Activated CD4-positive, alpha-beta T cell treated with anti-CD3 and anti-CD28 coated beads, Interleukin-2, amount 50 U/mL, for 16 hours (primary cell): ENCODE measurements at regions not wholly inside any gene's neighbourhood (a gene's known extent, or its start where the extent isn't known, plus 50 kb on each side); places are given as distances from the start of the nearest gene placed in this dataset.

Source experiments
- DNase-seq: peaks from one replicate; pipeline ENCODE4 v3.0.0-alpha.2; 2020

- no peak for DNase-seq
Observed at GRCh38 chr4:157840034-157840433, 332.8 kb downstream of the GASK1B start.

- no peak for DNase-seq
Observed at GRCh38 chr4:157838366-157838765, 334.5 kb downstream of the GASK1B start.

DNA sequence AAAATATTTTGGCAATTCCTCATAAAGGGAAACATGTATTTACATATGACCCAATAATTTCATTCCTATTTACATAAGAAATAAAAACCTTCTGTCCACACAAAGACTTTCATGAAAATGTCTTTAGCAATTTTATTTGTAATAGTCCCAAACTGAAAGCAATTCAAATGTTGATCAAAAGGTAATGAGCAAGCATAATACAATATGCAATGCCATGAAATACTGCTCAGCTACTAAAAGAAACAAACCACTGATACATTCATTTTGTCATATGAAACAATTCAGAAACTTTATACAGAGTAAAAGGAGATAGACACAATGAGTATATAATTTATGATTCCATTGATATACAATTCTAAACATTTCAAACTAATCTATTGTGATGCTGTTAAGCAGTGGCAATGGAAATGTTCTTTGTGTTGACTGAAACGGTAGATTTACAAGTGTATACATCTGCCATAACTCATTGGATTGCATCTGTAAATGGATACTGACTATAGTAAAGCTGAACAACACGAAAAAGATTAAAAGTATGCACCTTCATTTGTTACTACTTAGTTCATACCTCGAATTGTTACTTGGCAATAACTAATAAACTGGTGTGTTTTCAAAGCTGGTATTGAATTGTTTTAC is 335.6 kb downstream of the GASK1B start:
- no peak for DNase-seq

DNA sequence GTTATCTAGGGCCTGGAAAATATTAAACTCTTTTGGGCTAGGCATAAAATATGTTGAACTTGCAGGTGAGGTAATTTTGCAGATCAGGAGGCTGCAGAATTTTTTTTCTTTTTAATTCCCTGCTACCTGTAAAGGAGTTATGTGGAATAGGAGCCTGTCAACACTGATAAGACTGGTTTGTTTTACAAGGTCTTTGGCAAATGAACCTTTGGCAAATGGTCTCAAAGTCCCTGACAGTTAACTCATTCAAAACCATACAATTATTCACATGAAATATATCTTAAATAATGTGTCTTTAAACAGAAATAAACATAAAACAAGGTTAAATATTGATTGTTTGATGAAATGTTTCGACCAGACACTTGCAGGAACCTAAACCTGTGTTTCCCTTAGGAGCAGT is 340.2 kb downstream of the GASK1B start:
- DNase-seq, result no peak

GRCh38 chr4:157824021-157824420 is 348.8 kb downstream of the GASK1B start:
- no peak for DNase-seq

DNA sequence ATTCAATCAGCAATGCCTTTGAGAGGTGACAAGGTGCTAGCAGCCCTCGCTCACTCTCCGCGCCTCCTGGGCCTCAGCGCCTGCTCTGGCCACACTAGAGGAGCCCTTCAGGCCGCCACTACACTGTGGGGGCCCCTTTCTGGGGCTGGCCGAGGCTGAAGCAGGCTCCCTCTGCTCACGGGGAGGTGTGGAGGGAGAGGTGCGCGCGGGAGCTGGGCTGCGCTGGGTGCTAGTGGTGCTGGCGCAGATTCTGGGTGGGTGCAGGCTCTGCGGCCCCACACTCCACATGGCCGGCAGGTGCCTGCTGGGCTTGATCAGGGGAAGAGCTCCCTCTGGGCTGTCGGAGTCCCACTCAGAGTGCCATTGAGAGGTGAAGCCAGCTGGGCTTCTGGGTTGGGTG is 351.0 kb downstream of the GASK1B start:
- no peak for DNase-seq

- no peak for DNase-seq
Observed at GRCh38 chr4:157819693-157820464, 352.9 kb downstream of the GASK1B start.

DNA sequence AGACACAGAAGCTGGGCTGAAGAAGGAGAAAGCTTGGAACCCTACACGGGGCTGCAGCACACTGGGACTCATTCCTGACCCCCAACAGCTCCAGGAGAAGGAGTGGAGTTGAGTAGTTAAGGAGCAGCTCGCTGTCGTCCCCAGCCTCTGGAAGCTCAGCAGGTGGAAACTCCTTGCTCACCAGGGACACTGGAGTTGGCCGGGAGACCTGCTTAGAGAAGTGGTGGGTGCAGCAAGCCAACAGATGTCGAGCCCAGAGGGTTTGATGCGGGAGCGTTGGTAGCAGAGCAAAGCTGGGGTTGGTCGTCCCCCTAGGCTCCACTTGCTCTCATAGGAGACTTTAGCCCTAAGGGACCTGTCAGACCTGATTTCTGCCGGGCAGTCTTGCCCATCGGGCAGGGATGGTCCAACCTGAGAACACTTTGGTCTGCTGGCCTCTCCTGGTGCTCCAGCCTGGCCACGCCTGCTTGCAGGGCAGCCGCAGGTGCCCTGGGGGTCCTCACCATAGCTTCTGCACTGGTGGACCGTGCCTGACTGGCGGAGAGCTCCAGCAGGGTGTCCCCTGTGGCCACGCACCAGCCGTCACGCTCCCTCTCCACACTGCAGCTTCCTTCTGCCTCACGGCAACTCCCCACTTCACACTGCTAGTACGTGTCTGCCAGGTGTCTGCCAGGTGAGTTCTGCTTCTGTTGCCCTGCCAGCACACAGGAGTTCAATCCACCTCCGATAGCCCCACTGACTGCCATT is 353.7 kb downstream of the GASK1B start:
- no peak for DNase-seq

GRCh38 chr4:157810137-157810774 is 362.6 kb downstream of the GASK1B start:
- DNase-seq, result no peak

GRCh38 chr4:157808796-157809383 is 363.9 kb downstream of the GASK1B start:
- no peak for DNase-seq

- no peak for DNase-seq
Observed at GRCh38 chr4:157806184-157806583, 366.6 kb downstream of the GASK1B start.

DNA sequence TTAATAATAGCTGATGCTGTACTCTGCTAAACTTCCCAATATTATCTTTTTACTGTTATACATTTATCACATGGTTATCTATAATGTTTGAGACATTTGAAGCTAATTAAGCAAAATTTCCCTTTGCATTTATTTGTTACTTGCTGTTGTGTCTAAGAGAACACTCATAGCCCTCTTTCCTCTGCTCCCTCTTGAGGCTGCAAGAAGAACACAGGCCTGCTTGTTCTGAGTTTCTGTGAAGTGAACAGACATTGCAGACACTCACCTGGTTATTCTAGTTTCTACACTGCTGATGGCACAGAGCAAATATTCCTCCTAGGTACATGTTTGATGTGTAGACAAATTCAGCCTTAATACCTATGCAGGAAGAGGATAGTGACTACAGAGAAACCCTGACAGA is 367.8 kb downstream of the GASK1B start:
- no peak for DNase-seq

- DNase-seq, result no peak
Observed at GRCh38 chr4:157803845-157804521, 368.8 kb downstream of the GASK1B start.

DNA sequence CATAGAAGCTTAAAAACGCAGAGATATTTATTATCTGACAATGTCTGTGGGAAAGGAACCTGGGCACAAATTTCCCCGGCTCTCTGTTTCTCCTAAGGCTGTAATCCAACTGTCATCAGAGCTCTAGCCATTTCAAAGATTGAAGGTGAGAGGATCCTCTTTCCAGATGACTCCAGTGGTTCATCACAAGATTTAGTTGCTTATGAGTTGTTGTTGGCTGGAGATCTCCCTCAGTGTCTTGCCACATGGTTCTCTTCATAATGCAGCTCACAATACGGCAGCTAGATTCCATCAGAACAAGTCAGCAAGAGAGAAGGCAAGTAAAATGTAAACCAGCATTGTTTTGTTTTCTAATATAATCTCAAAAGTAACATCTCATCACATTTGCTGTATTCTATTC is 369.4 kb downstream of the GASK1B start:
- no peak for DNase-seq

DNA sequence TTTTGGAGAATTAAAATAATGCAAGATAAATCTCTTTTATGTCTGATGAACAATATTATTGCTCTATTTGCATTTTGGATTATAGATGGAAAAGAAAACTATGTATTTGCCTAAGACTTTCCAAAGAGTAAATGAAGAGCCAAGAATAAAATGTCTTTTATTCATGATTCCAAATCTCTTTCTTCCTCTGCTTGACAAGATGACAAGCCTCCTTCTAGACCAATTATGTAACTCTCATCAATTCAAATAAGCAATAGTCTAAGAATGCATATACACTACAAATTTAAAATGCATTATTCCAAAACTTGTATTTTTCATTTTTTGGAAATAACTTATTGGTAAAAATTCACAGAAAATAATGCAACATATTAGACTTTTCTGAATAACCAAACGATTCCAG is 377.3 kb downstream of the GASK1B start:
- no peak for DNase-seq

DNA sequence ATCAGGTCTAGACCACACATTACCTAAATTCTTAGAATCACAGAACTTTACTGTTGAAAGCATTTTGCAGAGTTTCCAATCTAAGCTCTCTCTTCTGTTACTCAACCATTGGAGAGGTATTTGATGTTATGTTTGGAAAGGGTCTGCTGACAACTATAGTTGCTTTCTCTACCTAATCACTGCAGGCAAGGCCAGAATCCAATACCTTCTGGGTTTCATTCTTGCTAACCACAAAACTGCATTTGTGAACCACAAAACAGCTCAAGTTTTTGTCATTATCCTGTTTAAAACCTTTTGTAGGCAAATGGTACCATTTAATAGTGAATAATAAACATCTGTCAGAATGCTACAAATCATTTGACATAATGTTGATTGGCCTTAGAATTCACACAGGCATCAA is 380.1 kb downstream of the GASK1B start:
- no peak for DNase-seq

DNA sequence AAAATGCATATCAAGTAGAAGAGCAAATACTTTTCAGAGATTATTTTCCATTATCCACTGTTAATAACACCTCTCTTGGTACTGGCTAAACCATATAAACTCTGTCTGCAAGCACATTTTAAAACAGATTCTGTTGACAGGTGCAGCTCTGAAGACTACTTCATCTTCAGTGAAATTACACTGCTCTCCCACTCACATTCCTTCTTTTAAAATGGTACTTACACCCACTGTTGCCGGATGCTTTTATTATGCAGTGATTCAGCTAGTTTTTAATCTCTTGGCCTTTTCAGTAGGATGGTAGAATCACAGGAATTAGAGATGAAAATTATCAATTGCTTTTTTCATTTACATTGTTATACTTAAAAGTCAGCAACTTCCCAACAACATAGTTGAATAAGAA is 381.6 kb downstream of the GASK1B start:
- DNase-seq, result no peak

- no peak for DNase-seq
Observed at GRCh38 chr4:157787618-157788017, 385.2 kb downstream of the GASK1B start.

DNA sequence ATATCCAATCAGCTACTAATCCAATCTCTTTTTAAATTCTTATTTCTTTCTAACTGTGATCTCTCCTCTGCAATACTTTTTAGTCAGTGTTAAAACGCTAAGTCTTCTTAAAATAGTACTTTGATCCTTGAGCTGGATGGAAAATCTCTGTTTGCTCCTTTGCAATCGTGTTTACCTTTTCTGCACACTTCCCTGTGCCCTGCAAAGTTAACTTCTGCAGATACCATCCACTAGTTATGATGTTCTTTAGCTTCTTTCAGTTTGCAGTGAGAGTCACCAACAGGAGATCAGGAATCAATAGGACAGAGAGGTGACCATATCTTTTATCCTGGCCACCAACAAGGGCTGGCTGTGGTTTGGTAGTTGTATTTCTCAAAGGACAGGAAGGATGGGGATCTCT is 391.5 kb downstream of the GASK1B start:
- DNase-seq, result no peak

DNA sequence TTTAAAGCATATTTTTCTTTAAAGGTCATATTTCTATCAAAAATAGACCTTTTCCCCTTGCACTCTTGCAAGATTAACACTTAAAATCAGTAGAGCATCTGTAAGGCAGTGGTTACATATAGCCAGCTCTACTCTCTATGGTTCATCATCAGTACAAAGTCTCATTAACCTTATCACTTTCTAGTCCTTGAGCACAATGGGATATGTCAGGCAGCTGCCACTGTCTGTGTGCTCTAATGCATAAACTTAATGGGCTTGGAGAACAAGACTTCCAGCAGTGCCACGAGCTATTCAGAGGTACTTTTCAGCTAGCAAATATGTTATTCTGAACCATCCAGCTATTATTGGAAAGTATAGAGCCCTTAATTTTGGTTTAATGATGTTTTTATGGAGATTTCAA is 393.7 kb downstream of the GASK1B start:
- no peak for DNase-seq

DNA sequence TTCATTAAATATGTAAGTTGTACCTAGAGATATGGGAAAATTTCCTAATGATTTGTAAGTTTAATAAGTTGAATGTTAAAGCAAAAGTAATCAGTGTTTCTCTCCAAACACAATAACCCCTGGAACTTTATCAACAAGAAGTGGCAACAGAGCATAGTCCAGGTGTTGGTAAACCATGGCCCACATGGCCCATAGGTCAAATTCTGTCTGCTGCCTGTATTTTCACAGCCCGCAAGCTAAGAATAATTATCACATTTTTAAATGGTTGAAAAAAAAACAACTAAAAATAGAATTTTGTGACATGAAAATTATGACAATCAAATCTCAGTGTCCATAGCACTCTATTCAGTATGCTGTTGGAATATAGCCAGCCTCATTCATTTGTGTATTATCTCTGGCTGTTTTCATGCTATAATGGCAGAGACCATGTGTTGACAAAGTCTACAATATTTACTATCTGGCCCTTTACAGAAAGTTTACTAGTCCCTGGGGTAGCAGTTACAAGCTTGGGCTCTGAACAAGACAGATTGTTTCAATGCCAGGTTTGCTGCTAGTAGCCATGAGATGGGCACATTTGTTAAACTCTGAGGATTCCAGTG is 395.8 kb downstream of the GASK1B start:
- no peak for DNase-seq

DNA sequence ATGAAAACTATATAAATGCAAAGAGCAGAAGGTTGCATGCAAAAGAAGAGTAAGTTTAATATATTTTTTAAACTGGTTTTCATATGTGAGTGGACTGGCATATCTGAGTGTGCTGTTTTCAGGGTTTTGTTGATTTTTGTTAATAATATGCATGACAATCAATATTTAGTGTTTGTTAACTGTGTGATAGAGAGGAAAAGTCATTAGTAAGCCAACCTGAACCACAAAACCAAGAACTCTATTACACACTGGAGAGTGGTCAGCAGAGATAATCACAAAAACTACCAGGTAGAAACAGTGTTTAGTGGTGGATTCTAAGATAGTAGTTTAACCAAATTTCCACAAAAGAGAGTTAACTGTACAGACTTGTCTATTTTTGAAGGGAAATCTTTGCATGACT is 396.9 kb downstream of the GASK1B start:
- no peak for DNase-seq
